ENCODE measurements at regions not wholly inside any gene's neighbourhood (a gene's known extent, or its start where the extent isn't known, plus 50 kb on each side); places are given as distances from the start of the nearest gene placed in this dataset.
"Not testable (repeated sequence)": the region's sequence is repeated elsewhere in the genome, so short reads cannot be mapped to it uniquely, and the experiment has no call there.

DNA sequence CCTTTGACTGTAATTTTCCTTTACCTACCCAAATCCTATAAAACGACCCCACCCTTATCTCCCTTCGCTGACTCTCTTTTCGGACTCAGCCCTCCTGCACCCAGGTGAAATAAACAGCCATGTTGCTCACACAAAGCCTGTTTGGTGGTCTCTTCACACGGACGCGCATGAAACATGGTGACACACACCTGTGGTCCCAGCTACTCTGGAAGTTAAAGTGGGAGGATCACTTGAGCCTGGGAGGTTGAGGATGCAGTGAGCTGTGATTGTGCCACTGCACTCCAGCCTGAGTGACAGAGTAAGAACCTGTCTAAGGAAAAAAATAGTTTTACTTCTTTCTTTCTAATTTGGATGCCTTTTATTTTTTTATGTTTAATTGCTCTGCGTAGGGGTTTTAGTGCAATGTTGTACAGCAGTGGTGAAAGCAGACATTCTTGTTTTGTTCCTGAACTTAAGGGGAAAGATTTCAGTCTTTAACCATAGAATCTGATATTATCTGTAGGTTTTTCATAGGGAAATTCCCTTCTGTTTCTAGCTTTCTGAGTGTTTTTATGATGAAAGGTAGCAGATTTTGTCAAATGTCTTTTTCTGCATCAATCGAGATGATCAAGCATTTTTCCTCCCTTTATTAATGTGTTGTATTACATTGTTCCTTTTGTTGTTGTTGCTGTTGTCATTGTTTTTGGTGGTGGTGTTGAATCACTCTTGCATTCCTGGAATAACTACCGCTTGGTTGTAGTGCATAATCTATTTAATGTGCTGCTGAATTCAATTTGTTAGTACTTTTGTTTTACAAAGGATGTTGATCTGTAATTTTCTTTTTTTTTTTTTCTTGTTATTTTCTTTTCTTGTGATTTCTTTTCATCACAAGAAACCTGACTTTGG, 497.4 kb downstream of the DISC1 start:
- TF ChIP-seq, protein P1, sequence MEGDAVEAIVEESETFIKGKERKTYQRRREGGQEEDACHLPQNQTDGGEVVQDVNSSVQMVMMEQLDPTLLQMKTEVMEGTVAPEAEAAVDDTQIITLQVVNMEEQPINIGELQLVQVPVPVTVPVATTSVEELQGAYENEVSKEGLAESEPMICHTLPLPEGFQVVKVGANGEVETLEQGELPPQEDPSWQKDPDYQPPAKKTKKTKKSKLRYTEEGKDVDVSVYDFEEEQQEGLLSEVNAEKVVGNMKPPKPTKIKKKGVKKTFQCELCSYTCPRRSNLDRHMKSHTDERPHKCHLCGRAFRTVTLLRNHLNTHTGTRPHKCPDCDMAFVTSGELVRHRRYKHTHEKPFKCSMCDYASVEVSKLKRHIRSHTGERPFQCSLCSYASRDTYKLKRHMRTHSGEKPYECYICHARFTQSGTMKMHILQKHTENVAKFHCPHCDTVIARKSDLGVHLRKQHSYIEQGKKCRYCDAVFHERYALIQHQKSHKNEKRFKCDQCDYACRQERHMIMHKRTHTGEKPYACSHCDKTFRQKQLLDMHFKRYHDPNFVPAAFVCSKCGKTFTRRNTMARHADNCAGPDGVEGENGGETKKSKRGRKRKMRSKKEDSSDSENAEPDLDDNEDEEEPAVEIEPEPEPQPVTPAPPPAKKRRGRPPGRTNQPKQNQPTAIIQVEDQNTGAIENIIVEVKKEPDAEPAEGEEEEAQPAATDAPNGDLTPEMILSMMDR (IDR thresholded peaks at IDR 0.05): no peak
- no peak overlapping the region for H3K27ac ChIP-seq

DNA sequence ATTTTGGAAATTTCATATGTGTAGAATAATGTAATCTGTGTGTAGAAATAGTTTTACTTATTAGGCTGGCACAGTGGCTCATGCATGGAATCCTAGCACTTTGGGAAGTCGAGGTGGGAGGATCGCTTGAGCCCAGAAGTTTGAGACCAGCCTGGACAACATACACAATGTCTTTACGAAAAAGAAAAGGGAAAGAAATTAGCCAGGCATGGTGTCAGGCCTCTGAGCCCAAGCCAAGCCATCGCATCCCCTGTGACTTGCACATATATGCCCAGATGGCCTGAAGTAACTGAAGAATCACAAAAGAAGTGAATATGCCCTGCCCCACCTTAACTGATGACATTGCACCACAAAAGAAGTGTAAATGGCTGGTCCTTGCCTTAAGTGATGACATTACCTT, 491.3 kb downstream of the DISC1 start:
- not testable (repeated sequence) for H3K27ac ChIP-seq; DNase-seq (ENCODE audit: low spot score); H3K4me3 ChIP-seq

More for the DNA sequence above, 497.4 kb downstream of the DISC1 start:
- no peak overlapping the region for H3K4me3 ChIP-seq
- no peak for DNase-seq (ENCODE audit: low spot score)

DNA sequence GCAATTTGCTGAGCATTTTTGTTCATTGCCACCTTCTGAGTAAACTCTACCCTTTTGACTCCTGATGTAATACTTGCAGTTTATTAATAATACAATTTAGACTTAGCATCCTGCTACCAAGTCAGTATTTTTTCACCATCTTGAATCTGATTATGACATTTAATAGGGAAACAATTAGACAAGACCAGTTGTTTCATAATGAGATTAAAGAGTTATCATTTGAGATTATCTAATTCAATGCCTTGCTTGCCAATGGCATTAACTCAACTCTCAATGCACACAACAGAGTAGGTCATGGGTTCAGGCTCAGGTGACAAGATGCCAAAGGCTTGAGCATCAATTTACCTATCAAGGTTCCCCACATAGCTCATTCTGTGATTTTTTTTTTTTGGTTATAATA, 488.4 kb downstream of the DISC1 start:
- Histone ChIP-seq H3K4me3 (no peak overlapping the region), H3K27ac (no peak overlapping the region)
- DNase-seq (ENCODE audit: low spot score): no peak
- TF ChIP-seq, protein P1 (IDR thresholded peaks at IDR 0.05): no peak

DNA sequence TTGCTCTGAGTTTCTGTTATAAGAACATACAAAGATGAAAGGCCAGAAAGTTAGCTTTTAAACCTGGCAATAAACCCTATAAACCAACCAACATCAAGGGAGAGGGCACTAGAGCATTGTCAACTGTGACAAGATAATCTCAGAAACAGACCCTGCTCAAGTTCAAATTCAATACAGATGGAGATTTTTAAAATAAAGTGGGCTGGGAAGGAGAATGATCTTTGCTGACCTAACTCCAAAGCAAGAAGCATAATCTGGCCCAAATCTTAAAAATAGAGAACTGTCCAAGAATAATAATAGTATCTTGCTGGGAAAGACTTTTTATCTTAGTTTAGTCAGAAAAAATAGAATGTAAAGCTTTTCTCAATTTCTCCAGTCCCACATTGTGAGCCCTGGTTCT, 485.5 kb downstream of the DISC1 start:
- DNase-seq (ENCODE audit: low spot score): no peak
- TF ChIP-seq, protein P1 (IDR thresholded peaks at IDR 0.05): no peak
- H3K27ac ChIP-seq: no peak overlapping the region
- H3K4me3 ChIP-seq: no peak overlapping the region

DNA sequence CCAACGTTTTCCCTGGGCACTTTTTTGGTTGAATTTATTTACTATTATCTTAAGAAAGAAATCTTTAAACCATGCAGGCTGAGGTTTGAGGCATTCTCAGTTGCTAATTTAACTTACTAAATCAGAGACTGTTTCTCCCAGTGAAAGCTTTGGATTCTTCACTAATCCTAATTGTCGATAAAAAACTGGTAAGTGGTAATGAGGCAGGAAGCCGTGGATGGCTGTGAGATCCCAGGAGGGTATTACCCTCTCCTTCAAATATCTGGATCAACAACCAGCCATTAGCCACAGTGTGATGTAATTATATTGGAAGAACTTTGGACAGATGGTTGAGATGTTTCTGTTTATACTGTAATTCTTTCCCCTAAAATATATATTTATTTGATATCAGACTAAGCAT, 485.0 kb downstream of the DISC1 start:
- Histone ChIP-seq H3K4me3 (no peak overlapping the region), H3K27ac (no peak overlapping the region)
- TF ChIP-seq, protein P1 (IDR thresholded peaks at IDR 0.05): no peak
- no peak for DNase-seq (ENCODE audit: low spot score)

DNA sequence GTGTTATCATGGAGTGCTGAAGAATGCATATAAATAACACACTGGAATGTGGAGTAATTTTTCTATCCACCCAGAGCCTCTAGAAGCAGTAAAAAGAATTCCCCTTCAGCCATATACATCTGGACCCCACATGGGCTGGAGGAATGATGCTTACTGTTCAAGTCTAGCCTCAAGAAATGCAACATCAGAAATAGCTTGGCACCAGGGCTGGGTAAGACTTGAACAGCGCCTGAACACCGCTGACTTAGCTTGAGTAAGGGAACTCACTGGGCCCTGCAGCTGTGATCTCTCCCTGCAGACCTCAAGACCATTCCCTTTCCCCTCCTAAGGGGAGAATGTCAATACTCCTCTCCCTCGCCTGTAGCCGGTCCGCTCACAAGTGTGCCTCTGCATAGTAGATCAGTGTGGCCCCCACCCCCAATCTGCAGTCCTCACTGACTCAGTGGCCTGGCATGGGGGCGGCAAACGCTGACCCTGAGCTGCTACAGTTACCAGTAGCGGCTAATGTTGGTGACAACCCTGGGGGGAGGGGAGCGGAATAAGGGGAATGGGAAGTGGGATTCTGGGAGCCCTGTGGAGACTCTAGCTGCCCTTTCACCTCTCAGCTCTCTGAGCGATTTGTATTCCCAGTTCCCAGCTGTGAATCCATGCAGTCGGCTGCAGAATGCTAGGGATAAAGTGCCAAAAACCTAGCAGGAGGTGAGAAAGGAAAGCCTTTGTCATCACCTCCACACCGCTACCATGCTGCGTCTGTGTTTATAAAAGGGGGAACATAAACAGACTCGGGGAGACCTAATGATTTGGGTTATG, 483.9 kb downstream of the DISC1 start:
- Histone ChIP-seq H3K27ac (no peak overlapping the region), H3K4me3 (no peak overlapping the region)
- no peak for DNase-seq (ENCODE audit: low spot score)
- TF ChIP-seq, protein P1 (IDR thresholded peaks at IDR 0.05): no peak

DNA sequence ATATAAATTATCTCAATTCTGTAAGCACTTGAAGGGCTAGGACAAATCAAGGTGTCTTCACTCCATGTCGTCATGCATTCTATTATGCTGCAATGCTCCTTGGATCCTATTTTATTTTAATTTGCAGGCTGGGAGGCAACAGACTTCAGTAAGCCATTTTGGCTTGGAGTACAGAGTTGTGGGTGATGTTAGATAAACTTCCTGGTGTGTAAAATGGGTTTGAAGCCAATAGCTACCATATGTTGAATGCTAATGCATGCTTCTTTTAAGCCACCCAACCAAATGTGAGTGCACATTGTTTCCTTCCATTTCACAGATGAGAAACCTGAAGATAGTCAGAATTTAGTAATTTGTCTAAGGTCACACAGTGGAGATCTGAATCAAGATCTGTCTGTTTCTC, 482.8 kb downstream of the DISC1 start:
- TF ChIP-seq, protein P1 (IDR thresholded peaks at IDR 0.05): no peak
- H3K27ac ChIP-seq: no peak overlapping the region
- no peak overlapping the region for H3K4me3 ChIP-seq
- no peak for DNase-seq (ENCODE audit: low spot score)
